Mesenchymal stem cell (in vitro differentiated cells and primary cell): ENCODE measurements at regions not wholly inside any gene's neighbourhood (a gene's known extent, or its start where the extent isn't known, plus 50 kb on each side); places are given as distances from the start of the nearest gene placed in this dataset.
A peak's percentile ranks its signal among the peaks of the same experiment; 100 is the strongest.
"Not testable (repeated sequence)": the region's sequence is repeated elsewhere in the genome, so short reads cannot be mapped to it uniquely, and the experiment has no call there.

ENCODE experiments used
- DNase-seq: peaks from one replicate; pipeline ENCODE4 v3.0.0-alpha.2; 2013
- H2AFZ ChIP-seq: one replicate; pipeline ENCODE4 v1.6.1; 2013; ENCODE audit warnings: low read depth, mild to moderate bottlenecking, control low read depth, inconsistent platforms, low read length, moderate library complexity
- H2AK5ac ChIP-seq: 2 replicates; pipeline ENCODE4 v1.6.1; 2013; ENCODE audit warnings: low read length, moderate library complexity, mild to moderate bottlenecking, inconsistent platforms; ENCODE audit not compliant: severe bottlenecking
- H2BK120ac ChIP-seq: one replicate; pipeline ENCODE4 v1.6.1; 2013; ENCODE audit warnings: low read depth, mild to moderate bottlenecking, inconsistent platforms, low read length, moderate library complexity
- H2BK12ac ChIP-seq, 2 experiments: one replicate each; pipeline ENCODE4 v1.6.1; 2013; ENCODE audit warnings: inconsistent platforms in 2 of 2, low read length in 2 of 2, mild to moderate bottlenecking in 2 of 2, moderate library complexity in 2 of 2, control low read depth in 1 of 2
- H2BK15ac ChIP-seq: one replicate; pipeline ENCODE4 v1.6.1; 2013; ENCODE audit warnings: mild to moderate bottlenecking, low read depth, inconsistent platforms; ENCODE audit not compliant: poor library complexity, severe bottlenecking
- H2BK5ac ChIP-seq: 2 replicates; pipeline ENCODE4 v1.6.1; 2013; ENCODE audit warnings: low read depth, mild to moderate bottlenecking, low read length, control low read depth, inconsistent platforms; ENCODE audit not compliant: poor library complexity, severe bottlenecking
- H3K14ac ChIP-seq, 2 experiments: one replicate each; pipeline ENCODE4 v1.6.1; 2013; ENCODE audit warnings: inconsistent platforms in 2 of 2, low read length in 2 of 2, control low read depth in 1 of 2, mild to moderate bottlenecking in 1 of 2, moderate library complexity in 1 of 2
- H3K18ac ChIP-seq, 2 experiments: one replicate each; pipeline ENCODE4 v1.6.1; 2013; ENCODE audit warnings: inconsistent platforms in 2 of 2, low read length in 2 of 2, control low read depth in 1 of 2, low read depth in 1 of 2, mild to moderate bottlenecking in 1 of 2
- H3K23ac ChIP-seq, 2 experiments: one replicate each; pipeline ENCODE4 v1.6.1; 2013; ENCODE audit warnings: inconsistent platforms in 2 of 2, low read length in 2 of 2, mild to moderate bottlenecking in 2 of 2, moderate library complexity in 2 of 2, control low read depth in 1 of 2
- H3K27ac ChIP-seq: 2 replicates; pipeline ENCODE4 v1.5.1; 2013; ENCODE audit warnings: mild to moderate bottlenecking, moderate library complexity, low read length, control low read depth, inconsistent platforms; ENCODE audit not compliant: poor library complexity, severe bottlenecking
- H3K27me3 ChIP-seq, 2 experiments: 2 replicates each; pipeline versions ENCODE4 v1.6.1 to v1.7.0; 2013; ENCODE audit warnings: low read length in 2 of 2, mild to moderate bottlenecking in 2 of 2, moderate library complexity in 2 of 2, control low read depth in 1 of 2, inconsistent platforms in 1 of 2; ENCODE audit not compliant: control insufficient read depth in 1 of 2, insufficient read depth in 1 of 2
- H3K36me3 ChIP-seq, 2 experiments: 2 replicates each; pipeline versions ENCODE4 v1.6.1 to v1.7.0; 2013; ENCODE audit warnings: low read length in 2 of 2, control low read depth in 1 of 2, inconsistent platforms in 1 of 2, low read depth in 1 of 2, mild to moderate bottlenecking in 1 of 2; ENCODE audit not compliant: insufficient read depth in 2 of 2, control insufficient read depth in 1 of 2
- H3K4ac ChIP-seq, 2 experiments: one replicate each; pipeline ENCODE4 v1.6.1; 2013; ENCODE audit warnings: inconsistent platforms in 2 of 2, low read length in 2 of 2, mild to moderate bottlenecking in 2 of 2, moderate library complexity in 2 of 2, control low read depth in 1 of 2, low read depth in 1 of 2
- H3K4me1 ChIP-seq: 2 replicates; pipeline ENCODE4 v1.6.1; 2013; ENCODE audit warnings: low read depth, low read length, control low read depth; ENCODE audit not compliant: control insufficient read depth, insufficient read depth
- H3K4me2 ChIP-seq: 2 replicates; pipeline ENCODE4 v1.6.1; 2013; ENCODE audit warnings: low read length, mild to moderate bottlenecking, inconsistent platforms; ENCODE audit not compliant: poor library complexity, severe bottlenecking
- H3K4me3 ChIP-seq, 2 experiments: 2 replicates each; pipeline versions ENCODE4 v1.5.1 to v1.7.0; 2013; ENCODE audit warnings: low read length in 2 of 2, mild to moderate bottlenecking in 2 of 2, control low read depth in 1 of 2, low read depth in 1 of 2; ENCODE audit not compliant: insufficient read depth in 1 of 2
- H3K79me1 ChIP-seq: replicated peaks from 2 replicates; pipeline ENCODE4 v1.6.1; 2013; ENCODE audit warnings: mild to moderate bottlenecking, control low read depth, low read length, inconsistent platforms; ENCODE audit not compliant: poor library complexity, severe bottlenecking
- H3K9ac ChIP-seq: 2 replicates; pipeline ENCODE4 v1.7.0; 2013; ENCODE audit warnings: mild to moderate bottlenecking, low read length, moderate library complexity
- H3K9me3 ChIP-seq: 2 replicates; pipeline ENCODE4 v1.7.0; 2013; ENCODE audit warnings: mild to moderate bottlenecking, low read length; ENCODE audit not compliant: control insufficient read depth
- H4K8ac ChIP-seq: one replicate; pipeline ENCODE4 v1.6.1; 2013; ENCODE audit warnings: inconsistent platforms, mild to moderate bottlenecking, low read length, moderate library complexity
- H4K91ac ChIP-seq: one replicate; pipeline ENCODE4 v1.6.1; 2013; ENCODE audit warnings: mild to moderate bottlenecking, low read length, inconsistent platforms
- WGBS: methylation state at CpG from one replicate; pipeline ENCODE4 v1.1.7; 2013; ENCODE audit warnings: mixed read lengths; 5-methylcytosine and 5-hydroxymethylcytosine counted together

DNA sequence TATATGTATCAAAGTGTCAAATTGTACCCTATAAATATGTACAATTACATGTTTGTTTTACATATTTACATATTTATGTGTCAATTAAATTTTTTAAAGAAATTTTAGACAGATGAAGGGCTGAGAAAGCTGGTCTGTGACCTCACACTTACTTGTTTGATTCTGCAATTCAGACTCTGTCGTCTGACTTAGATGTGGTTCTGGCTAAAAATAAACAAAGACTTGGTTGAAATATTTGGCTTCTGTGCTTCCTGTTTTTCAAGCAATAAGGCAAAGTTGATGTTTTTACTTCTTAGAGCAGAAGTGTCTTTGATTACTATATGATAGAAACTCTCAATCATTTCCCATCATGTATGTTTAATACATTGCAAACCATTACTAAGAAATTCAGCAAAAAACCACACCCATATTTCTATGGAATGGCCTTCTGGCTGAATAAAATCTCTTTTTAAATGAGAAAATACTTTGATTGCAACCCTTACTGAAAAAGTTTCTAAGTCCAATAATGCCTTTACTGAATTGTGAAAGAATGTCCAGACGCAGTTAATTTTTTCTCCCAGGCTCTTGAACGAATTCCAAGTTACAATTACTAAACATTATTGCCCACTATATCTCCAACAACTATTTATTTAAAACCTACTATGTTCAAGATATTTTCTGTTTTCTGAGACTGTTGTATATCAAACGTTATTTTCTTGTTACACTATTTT lies 59.5 kb upstream of the PRKG1 start:
- Histone ChIP-seq H3K27me3 (no peaks in the 10 kb centered on the region), H3K14ac (no peak overlapping the region), H3K9ac (peak overlapping the region; percentile 34), H3K36me3 (no peaks in the 10 kb centered on the region), H3K4me3 (no peak overlapping the region), H2AK5ac (no peak overlapping the region), H2BK120ac (no peak overlapping the region), H3K23ac (no peak overlapping the region), H3K4me1 (no peaks in the 10 kb centered on the region), H3K27ac (no peak overlapping the region), H2BK12ac (no peak overlapping the region), H4K8ac (no peak overlapping the region), H3K4me2 (no peak overlapping the region), H4K91ac (no peak overlapping the region), H3K18ac (no peak overlapping the region), H2BK15ac (no peak overlapping the region), H3K79me1 (no peaks in the 10 kb centered on the region), H3K4ac (no peak overlapping the region), H3K9me3 (no peaks in the 10 kb centered on the region), H2AFZ (no peak overlapping the region), H2BK5ac (no peak overlapping the region)
- WGBS, result 29% methylated on average over 2 of the region's 4 CpGs
- peak; percentile 80 for DNase-seq

DNA sequence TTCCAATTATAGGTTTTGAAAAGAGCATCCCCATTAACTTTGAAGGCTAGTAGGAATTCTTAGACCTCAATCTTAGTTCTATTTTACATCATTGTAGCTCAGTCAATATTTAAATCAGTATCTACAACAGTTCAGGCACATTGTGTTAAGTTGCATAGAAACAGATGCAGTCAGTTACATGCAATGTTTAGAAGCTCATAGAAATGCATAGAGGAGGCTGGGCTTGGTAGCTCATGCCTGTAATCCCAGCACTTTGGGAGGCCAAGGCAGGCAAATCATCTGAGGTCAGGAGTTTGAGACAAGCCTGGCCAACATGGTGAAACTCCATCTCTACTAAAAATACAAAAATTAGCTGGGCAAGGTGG lies 58.9 kb upstream of the PRKG1 start:
- H2BK5ac ChIP-seq, H3K18ac ChIP-seq, H3K23ac ChIP-seq, H2BK12ac ChIP-seq, H2BK120ac ChIP-seq, H3K36me3 ChIP-seq, H3K4me1 ChIP-seq, H3K9me3 ChIP-seq, H4K91ac ChIP-seq, H4K8ac ChIP-seq, H2AFZ ChIP-seq, H3K79me1 ChIP-seq, H3K4ac ChIP-seq, H2BK15ac ChIP-seq, H2AK5ac ChIP-seq, H3K4me3 ChIP-seq, H3K14ac ChIP-seq, H3K4me2 ChIP-seq, H3K27me3 ChIP-seq, H3K27ac ChIP-seq: not testable (repeated sequence)
- DNase-seq, result peak; percentile 27
- peak overlapping the region; percentile 34 for H3K9ac ChIP-seq

DNA sequence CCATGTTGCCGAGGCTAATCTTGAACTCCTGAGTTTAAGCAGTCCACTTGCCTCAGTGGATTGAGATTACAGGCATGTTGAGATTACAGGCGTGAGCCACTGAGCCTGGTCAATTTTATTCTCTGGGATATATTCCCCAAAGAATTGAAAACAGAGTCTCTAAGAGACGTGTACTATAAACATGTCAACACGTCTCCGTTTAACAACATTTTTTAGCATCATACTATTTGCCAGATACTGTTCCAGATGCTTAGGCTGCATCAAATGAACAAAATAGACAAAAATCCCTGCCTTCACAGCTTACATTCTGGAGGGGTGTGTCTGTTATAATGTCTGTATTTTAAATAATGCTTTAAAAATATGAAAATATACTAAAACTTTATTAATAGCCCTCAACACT lies 54.1 kb upstream of the PRKG1 start:
- Histone ChIP-seq H3K27me3 (no peaks in the 10 kb centered on the region), H3K9ac (no peak overlapping the region), H2BK5ac (no peak overlapping the region), H2BK12ac (no peak overlapping the region), H3K79me1 (no peaks in the 10 kb centered on the region), H4K91ac (no peak overlapping the region), H3K4me3 (no peak overlapping the region), H2BK15ac (no peak overlapping the region), H2AK5ac (no peak overlapping the region), H3K27ac (no peak overlapping the region), H3K4ac (no peak overlapping the region), H3K4me1 (no peaks in the 10 kb centered on the region), H3K4me2 (no peak overlapping the region), H4K8ac (no peak overlapping the region), H2BK120ac (no peak overlapping the region), H3K23ac (no peak overlapping the region), H2AFZ (no peak overlapping the region), H3K18ac (no peak overlapping the region), H3K9me3 (no peaks in the 10 kb centered on the region), H3K36me3 (no peaks in the 10 kb centered on the region), H3K14ac (no peak overlapping the region)
- WGBS, result 53% methylated on average over 5 of the region's 5 CpGs
- DNase-seq, result no peak

DNA sequence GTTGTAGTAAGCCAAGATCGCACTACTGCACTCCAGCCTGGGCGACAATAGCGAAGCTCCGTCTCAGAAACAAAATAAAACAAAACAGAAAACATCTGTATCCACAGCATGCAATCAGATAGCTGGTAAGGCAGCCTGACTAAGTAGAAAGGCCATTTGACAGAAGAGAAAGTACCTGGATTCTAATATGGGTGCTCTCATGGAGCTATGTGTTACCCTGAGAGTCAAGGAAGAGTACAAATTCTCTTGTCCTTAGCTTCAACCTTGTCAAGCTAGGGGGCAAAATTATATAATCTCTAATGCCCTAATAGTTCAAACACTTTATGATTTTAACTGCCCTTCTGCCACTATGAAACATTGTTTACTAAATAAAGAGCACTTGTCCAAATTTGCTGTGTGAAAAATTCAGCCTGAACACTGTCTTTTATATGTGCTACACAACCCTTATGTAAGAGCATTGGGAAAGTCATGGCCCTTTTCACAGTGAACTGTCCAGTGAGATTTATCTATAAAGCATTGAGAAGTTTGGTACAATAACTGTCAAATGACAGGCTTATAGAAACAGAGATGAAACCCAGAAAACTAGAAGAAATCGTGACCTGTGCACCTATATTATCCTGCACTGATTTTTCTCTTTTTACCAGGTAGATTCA lies 51.2 kb upstream of the PRKG1 start:
- no CpG with 5 or more reads among the region's 5 CpGs for WGBS
- H4K8ac ChIP-seq, result no peak overlapping the region

More for the DNA sequence above, 51.2 kb upstream of the PRKG1 start:
- Histone ChIP-seq H3K18ac (no peak overlapping the region), H2AK5ac (no peak overlapping the region), H3K9me3 (no peaks in the 10 kb centered on the region), H3K79me1 (no peaks in the 10 kb centered on the region), H2BK15ac (no peak overlapping the region), H3K14ac (no peak overlapping the region), H3K36me3 (no peaks in the 10 kb centered on the region), H3K4me3 (no peak overlapping the region), H3K27me3 (no peaks in the 10 kb centered on the region), H3K27ac (no peak overlapping the region), H2BK12ac (no peak overlapping the region), H3K9ac (no peak overlapping the region), H3K4ac (no peak overlapping the region), H3K4me1 (no peaks in the 10 kb centered on the region), H2BK120ac (no peak overlapping the region), H3K23ac (no peak overlapping the region), H2AFZ (no peak overlapping the region), H4K91ac (no peak overlapping the region), H3K4me2 (no peak overlapping the region), H2BK5ac (no peak overlapping the region)
- DNase-seq, result no peak
